Epithelial cell of esophagus (primary cell): ENCODE measurements at regions not wholly inside any gene's neighbourhood (a gene's known extent, or its start where the extent isn't known, plus 50 kb on each side); places are given as distances from the start of the nearest gene placed in this dataset.

Source experiments
- DNase-seq: peaks from one replicate; pipeline ENCODE4 v3.0.0; 2010; ENCODE audit warnings: low read depth
- H3K4me3 ChIP-seq: 2 replicates; pipeline ENCODE4 v1.5.1; 2011; ENCODE audit warnings: mild to moderate bottlenecking, low read length, control low read depth
- TF ChIP-seq, protein P1 (sequence below): IDR thresholded peaks from 2 replicates; pipeline ENCODE4 v1.5.1; 2011; ENCODE audit warnings: low read depth, mild to moderate bottlenecking, low read length, control low read depth, inconsistent platforms; ENCODE audit not compliant: insufficient read depth; ENCODE audit errors: missing control alignments

DNA sequence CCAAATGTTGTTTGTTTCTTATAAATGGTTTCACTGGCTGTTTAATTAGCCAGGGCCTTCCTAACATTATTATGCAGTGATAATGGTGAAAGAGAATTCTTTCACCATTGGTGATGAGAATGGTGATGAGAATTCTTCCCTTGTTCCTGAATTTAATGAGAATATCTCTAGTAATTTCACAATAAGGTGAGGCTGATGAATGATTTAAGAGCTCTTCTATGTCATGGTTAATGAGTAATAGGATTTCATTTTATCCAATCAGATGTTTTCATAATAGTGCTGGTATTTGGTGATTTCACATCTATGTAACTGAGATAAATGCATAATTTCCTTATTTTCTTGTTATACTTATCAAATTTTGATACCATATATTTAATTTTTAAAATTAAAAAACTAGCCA is 535.7 kb upstream of the ZEB2 start:
- DNase-seq, result peak; percentile 67
- TF ChIP-seq, protein P1, sequence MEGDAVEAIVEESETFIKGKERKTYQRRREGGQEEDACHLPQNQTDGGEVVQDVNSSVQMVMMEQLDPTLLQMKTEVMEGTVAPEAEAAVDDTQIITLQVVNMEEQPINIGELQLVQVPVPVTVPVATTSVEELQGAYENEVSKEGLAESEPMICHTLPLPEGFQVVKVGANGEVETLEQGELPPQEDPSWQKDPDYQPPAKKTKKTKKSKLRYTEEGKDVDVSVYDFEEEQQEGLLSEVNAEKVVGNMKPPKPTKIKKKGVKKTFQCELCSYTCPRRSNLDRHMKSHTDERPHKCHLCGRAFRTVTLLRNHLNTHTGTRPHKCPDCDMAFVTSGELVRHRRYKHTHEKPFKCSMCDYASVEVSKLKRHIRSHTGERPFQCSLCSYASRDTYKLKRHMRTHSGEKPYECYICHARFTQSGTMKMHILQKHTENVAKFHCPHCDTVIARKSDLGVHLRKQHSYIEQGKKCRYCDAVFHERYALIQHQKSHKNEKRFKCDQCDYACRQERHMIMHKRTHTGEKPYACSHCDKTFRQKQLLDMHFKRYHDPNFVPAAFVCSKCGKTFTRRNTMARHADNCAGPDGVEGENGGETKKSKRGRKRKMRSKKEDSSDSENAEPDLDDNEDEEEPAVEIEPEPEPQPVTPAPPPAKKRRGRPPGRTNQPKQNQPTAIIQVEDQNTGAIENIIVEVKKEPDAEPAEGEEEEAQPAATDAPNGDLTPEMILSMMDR, result no peak
- H3K4me3 ChIP-seq, result no peak overlapping the region

GRCh38 chr2:145050134-145050533 is 530.2 kb upstream of the ZEB2 start:
- no peak overlapping the region for H3K4me3 ChIP-seq
- no peak for DNase-seq
- TF ChIP-seq, protein P1, result no peak

DNA sequence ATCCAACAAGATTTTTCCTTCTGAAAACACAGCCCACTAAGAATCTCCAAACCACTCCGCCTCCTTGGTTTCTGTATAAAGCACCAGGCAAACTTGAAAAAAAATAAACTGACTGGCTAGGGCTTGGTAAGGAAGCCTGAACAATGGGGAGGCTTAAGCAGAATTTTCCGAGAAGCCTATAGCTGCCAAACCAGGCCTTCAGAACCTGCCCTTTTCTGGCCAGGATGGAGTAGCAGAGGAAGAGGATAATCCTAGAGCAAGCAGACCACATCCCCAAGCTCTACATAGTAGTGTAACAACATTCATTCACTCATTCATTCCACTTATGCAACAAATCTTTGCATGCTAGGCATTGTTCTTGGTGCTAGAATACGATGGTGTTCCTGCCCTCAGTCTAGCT is 529.6 kb upstream of the ZEB2 start:
- H3K4me3 ChIP-seq, result no peak overlapping the region
- no peak for DNase-seq
- TF ChIP-seq, protein P1, result no peak

GRCh38 chr2:145047554-145047953 is 527.6 kb upstream of the ZEB2 start:
- no peak for DNase-seq
- TF ChIP-seq, protein P1, result no peak

GRCh38 chr2:145044491-145044890 is 524.6 kb upstream of the ZEB2 start:
- no peak overlapping the region for H3K4me3 ChIP-seq
- DNase-seq, result peak; percentile 52
- TF ChIP-seq, protein P1, result no peak

More at GRCh38 chr2:145047554-145047953, 527.6 kb upstream of the ZEB2 start:
- H3K4me3 ChIP-seq, result no peak overlapping the region

GRCh38 chr2:145043399-145043834 is 523.5 kb upstream of the ZEB2 start:
- no peak overlapping the region for H3K4me3 ChIP-seq
- no peak for DNase-seq
- TF ChIP-seq, protein P1, result no peak

GRCh38 chr2:145041706-145042105 is 521.8 kb upstream of the ZEB2 start:
- no peak for DNase-seq
- H3K4me3 ChIP-seq, result no peak overlapping the region
- TF ChIP-seq, protein P1, result no peak
